ENCODE measurements at regions not wholly inside any gene's neighbourhood (a gene's known extent, or its start where the extent isn't known, plus 50 kb on each side); places are given as distances from the start of the nearest gene placed in this dataset.
"Not testable (repeated sequence)": the region's sequence is repeated elsewhere in the genome, so short reads cannot be mapped to it uniquely, and the experiment has no call there.

DNA sequence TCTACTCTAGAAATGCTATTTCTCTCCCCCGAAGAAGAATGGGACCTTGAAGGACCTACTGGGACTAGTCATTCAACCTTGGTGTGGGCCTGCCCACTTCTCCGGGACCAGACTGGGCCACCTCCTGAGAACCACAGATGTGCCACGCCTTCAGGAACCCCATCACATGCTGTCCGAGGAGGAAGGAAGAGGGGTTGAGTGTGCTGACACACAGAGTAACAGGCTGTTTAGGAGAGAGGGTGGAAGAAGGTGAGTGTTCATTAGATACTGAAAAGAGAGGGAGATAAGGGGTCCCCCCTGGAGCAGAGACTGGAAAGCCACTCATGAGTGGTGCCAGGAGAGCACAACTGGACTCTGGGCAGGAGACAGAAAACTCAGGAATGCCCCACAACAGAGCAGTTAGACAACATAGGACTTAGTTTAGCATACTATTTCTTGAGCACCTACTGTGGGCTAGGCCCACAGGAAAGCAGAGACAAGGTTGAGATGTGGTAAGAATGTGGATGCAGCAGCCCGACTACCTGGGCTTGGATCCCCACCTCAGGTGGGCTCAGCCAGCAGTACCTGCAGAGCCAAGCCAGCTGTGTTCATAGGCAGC, 286.4 kb upstream of the NCKAP5 start:
- Histone ChIP-seq H3K27ac (no peak overlapping the region), H3K4me3 (no peak overlapping the region)

DNA sequence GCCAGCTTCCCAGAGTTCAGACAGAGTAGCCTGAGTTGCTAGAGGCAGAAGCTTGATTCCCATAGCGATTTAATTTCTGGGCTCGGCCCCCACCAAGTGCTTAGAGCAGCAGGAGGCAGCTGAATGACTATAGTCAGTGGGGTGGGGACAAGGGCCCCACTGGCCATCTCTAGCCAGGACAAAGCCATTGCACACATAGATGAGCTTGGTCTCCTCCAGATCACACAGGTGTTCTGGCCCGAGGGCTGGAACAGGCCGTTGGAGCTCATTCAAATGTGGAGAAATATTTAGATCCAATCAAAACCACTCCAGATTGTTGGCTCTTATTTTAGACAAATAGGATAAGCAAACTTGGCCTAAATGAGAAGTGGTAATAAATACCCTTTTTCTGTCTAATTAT, 287.3 kb upstream of the NCKAP5 start:
- no peak overlapping the region for H3K4me3 ChIP-seq
- H3K27ac ChIP-seq = no peak overlapping the region

DNA sequence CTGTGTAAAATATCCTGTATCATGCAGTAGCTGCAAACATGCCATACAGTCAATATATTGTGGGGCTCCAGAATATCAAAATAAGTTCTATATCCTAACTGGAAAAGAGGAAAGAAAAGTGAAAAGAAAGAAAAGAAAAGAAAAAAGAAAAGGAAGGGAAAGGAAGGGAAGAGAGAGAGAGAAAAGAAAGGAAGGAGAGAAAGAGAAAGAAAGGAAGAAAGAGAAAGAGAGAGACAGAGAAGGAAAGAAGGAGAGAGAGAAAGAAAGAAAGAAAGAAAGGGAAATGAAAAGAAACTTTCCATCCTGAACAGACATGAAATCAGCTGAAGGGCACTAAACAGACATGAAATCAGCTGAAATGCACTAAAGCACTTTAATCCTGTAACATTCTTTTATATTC, 288.4 kb upstream of the NCKAP5 start:
- no peak overlapping the region for H3K4me3 ChIP-seq

DNA sequence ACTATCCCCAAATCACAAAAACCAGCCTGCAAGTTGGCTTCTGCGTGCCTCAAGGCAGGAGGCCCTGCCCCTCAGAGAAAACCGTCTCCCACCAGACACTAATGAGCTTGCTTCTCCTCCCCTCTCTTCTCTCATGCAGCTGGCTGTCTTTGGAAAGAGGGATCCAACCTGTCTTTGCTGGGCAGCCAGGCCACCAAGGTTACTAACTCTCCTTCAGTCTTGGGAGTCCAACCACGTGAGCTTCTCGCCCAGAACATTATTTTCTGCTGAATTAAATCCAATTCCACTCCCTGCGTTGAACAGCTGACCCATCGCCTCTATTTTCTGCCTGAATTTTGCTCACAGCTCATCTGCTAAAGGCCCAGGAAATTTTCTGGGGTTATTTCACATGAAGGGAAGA, 291.3 kb upstream of the NCKAP5 start:
- Histone ChIP-seq H3K4me3 (no peak overlapping the region), H3K27ac (no peak overlapping the region)

More for the DNA sequence above, 288.4 kb upstream of the NCKAP5 start:
- no peak overlapping the region for H3K27ac ChIP-seq

DNA sequence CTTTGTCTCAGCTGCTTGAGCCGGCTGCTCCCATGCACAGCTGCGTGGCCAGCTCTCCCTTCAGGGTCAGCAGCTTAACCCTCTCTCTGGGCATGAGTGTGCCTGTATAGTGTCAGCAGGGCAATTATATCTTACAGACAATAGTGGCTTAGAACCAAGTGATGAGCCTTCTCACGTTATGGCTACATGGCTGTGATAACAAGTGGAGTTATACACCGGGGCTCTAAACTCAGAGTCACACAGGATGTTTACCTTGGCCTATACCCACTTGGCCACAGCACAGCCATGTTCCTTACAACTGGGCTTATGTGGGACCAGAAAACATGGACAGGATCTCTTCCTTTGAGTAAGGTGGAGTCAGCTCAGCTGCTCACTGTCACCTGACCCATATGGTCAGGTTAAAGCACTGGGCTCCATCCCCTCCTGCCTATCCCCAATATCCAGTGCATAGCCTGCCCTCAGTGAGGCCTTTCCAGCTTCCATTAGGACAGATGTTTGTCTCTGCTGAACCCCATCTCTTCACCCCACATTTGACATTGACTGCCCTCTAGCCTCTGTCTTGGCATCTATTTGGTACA, 294.2 kb upstream of the NCKAP5 start:
- Histone ChIP-seq H3K27ac (no peak overlapping the region), H3K4me3 (no peak overlapping the region)

DNA sequence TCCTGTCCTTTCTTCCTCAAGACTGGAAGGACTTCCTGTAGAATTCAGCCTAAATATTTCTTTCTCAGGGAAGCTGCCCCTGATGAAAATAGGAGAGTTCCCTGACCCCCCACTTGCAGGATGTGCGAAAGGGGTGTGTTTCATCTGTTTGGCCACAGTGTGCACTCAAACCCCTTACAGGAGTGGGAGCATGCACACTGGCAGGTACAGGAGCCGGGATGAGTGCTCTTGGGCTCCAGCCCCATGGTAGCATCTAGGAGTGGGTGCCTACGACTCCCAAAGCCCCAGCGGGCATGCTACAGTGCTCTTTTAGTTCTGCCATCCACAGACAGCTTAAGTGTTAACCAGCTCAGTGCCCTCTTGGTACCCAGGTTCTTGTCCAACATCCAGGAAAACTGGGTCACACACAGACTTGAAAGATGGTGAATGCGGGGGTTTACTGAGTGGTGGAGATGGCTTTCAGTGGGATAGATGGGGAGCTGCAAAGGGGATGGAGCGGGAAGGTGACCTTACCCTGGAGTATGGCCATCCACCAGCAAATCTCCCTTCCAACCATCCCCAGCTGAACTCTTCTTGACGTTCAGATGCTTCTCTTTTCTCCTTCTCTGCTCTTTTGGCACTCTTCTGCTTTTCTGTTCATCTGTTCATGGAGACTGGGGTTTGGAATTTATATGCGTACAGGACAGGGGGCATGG, 295.0 kb upstream of the NCKAP5 start:
- H3K4me3 ChIP-seq = no peak overlapping the region
- H3K27ac ChIP-seq = no peak overlapping the region

DNA sequence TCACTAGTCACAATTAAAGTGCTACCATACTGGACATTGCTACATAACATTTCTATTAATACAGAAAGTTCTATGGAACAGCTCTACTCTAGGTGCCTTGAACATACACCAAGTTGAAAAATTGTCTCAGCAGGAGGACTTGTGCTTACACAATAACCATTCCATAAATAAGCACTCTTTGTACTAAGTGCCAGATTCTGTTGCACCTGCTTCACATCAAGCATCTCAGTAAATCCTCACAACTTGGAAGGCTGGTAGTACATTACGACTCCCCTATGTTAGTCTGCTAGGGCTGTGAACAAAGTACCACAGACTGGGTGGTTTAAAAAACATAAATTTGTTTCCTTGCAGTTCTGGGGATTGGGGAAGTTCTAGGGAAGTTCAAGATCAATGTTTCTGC, 296.9 kb upstream of the NCKAP5 start:
- H3K27ac ChIP-seq = no peak overlapping the region
- no peak overlapping the region for H3K4me3 ChIP-seq

DNA sequence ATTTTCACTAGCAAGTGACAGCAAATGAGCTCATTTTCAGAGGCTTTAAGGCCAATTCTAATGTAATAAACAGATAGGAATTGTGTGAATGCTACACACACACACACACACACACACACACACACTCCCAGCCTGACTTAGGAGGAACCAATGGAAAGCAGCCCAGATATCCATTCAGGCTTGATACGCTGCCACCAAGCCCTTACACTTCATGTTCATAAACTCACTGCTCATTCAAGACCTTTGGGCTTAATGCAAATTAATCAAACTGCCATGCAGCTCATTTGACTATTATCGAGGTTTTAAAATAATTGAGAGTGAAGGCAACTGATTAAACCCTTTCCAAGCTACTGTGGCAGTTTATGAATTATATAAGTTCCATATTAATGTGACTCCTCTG, 298.9 kb upstream of the NCKAP5 start:
- no peak overlapping the region for H3K4me3 ChIP-seq
- H3K27ac ChIP-seq = no peak overlapping the region

DNA sequence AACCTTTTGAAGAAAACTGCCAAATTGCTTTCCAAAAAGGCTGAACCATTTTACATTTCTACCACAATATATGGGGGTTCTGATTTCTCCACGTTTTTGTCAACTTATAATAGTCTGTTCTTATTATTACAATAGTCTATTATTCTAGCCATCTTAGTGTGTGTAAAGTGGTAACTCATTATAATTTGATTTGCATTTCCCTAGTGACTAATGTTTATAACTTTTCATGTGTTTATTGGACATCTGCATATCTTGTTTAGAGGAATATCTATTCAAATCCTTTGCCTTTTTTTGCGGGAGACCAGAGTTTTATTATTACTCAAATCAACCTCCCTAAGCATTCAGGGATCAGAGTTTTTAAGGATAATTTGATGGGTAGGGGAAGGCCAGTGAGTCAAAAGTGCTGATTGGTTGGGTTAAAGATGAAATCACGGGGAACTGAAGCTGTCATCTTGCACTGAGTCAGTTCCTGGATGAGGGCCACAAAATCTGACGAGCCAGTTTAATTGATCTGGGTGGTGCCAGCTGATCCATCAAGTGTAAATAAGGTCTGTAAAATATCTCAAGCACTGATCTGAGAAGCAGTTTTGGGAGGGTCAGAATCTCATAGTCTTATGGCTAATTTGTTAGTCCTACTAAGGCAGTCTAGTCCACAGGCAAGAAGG, 303.4 kb upstream of the NCKAP5 start:
- no peak overlapping the region for H3K27ac ChIP-seq

DNA sequence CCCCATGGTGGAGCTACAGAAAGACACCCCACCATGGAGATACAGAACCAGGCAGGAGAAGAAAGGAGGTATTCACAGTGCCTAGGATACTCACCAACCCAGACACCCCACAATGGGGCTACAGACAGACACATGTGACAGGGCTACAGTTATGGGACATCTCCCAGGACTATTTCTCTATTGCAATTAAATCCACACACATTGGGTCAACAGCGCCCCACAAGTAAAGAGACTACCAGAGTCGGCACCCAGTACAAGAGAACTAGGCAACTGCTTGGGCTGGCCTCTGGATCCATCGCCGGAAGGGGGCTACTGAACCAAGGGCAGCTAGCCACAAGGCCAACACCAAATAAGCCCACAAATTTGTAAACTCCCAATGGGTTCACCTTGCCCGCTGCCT, 310.1 kb upstream of the NCKAP5 start:
- no peak overlapping the region for H3K4me3 ChIP-seq
- H3K27ac ChIP-seq = no peak overlapping the region

More for the DNA sequence above, 303.4 kb upstream of the NCKAP5 start:
- H3K4me3 ChIP-seq = no peak overlapping the region

DNA sequence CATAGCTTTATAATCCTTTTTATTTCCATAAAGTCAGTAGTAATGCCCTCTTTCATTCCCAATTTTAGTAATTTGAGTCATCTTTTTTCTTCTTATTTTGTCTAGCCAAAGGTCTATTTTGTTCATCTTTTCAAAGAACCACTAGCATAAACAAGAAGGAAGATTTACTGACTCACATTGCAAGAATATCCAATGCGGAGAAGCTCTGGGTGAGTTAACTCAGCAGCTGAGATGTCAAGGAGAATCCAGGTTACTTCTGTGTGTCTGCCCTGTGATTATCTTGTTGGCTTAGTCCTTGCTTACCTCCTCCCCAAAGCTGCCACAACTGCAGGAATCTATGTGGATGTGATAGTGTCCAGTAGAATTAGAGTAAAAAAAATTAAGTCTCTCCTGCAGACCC, 311.4 kb upstream of the NCKAP5 start:
- no peak overlapping the region for H3K4me3 ChIP-seq
- no peak overlapping the region for H3K27ac ChIP-seq

DNA sequence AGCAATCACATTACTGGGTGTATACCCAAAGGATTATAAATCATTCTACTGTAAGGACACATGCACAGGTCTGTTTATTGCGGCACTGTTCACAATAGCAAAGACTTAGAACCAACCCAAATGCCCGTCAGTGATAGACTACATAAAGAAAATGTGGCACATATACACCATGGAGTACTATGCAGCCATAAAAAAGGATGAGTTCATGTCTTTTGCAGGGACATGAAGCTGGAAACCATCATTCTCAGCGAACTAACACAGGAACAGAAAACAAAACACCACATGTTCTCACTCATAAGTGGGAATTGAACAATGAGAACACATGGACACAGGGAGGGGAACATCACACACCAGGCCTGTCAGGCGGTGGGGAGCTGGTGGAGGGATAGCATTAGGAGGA, 313.9 kb upstream of the NCKAP5 start:
- not testable (repeated sequence) for H3K27ac ChIP-seq, H3K4me3 ChIP-seq

DNA sequence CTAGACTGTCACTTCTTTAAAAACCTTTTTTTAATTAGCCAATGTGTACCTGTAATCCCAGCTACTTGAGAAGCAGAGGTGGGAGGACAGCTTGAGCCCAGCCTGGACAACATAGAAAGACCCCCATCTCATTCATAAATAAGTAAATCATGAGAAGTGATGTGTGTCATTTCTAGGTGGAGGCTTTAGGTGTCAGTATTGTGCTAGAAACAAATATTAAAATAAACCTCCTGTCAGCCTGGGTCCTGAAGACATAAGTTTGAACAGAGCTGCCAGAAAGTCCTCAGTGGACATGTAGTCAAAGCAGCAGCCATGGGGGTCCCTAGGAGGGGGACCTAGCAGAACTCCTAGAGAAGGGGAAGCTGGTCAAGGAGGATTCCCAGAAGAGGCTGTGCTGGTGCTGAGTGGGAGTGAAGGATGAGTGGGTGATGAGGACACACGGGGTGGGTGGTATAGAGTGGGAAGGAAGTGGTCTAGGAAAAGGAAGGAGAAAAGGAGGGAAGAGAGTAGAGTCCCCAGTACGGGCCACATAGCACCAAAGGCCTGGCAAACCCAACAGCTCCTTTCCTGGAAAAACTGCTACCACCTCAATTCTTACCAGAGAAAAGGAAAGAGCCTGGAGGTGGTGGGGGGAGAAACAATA, 316.6 kb upstream of the NCKAP5 start:
- H3K27ac ChIP-seq = no peak overlapping the region
- H3K4me3 ChIP-seq = no peak overlapping the region

DNA sequence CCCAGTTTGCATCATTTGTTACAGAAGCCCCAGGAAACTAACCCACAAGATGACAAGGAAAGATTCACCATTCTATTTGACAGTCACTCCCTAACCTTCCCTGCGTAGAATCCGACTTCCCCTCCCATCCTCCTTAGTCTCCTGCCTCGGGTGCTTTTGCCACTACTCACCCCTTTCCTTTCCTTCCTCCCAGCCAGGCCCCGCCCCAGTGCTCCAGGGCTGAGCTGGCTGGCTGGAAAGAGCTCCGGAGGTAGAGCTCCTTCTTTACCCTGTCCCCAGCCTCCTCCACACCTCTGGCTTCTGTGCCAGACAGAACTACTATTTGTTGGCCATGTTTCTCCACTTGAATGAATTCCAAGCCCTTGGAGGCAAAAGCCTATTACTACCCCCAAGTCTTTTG, 317.6 kb upstream of the NCKAP5 start:
- Histone ChIP-seq H3K4me3 (no peak overlapping the region), H3K27ac (no peak overlapping the region)

DNA sequence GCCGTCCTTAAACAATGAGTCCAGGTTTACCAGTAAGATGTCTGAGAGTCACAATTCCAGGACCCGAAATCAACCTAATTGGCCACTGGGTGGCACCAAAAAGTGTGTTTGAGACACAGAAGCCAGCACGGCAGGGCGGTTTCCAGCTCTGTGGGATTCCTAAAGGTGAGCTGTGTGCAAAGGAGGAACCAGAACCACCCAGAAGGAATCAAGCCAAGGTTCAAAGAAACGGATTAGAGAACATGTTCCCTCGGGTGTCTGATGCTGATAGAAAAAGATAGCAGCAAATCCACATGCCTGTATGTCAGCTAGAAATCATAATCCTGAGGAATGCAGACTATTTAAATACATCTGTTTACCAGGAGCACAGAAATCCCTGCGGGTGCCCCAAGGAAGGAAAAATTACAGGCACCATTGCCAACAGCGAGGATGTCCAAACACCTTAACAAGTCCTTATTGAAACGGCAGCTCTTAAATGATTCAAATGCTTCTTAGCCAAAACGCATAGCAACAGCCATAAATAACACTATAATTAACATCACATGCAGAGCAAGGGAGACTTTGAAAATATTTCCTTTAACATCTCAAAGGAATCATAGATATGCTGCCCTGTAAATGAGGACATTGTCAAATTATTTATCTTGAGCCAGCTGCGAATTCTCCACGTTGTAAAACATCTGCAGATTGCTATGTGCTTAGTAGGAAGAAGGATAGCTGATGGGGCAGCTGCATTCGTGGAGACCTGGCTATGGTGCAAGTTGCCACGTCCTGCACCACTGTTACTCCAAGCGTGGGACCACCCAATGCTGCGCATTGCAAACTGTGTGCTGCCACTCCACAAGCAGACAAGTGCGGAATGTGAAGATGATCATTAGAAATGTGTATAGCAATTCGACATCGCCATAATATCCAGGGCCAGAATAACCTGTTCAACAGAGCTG, 318.7 kb upstream of the NCKAP5 start:
- Histone ChIP-seq H3K4me3 (no peak overlapping the region), H3K27ac (no peak overlapping the region)

DNA sequence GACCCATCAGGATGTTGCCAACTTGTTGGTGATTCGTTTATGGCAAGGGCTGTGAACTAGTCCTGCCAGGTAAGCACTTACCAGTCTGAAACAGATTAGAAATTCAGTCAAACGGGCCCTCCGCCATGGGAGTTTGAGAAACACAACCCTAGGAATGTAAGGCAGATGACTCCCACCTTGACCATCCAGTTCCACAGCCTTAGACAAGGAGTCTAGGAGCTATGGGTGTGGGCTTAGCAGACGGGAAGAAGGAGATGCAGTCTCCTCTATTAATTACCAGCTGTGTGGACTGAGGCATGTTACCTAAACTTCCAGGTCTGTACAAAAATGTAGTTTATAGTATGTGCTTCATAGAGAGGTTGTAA, 319.4 kb upstream of the NCKAP5 start:
- no peak overlapping the region for H3K4me3 ChIP-seq

DNA sequence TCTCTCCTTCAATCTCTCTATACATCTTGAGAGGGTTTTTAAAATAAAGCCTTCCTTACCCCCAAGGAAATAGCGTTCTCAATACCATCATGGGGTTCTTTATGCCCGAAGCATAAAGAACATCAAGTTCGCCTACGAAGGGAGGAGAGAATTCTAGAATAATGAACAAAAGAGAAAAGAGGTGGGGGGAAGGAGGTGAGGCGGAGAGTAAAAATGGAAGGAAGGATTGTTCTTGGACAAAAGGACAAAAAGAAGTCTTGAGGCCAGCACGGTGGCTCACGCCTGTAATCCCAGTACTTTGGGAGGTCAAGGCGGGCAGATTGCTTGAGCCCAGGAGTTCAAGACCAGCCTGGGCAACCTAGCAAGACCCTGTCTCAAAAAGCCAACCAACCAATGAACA, 319.8 kb upstream of the NCKAP5 start:
- H3K4me3 ChIP-seq = no peak overlapping the region
- H3K27ac ChIP-seq = no peak overlapping the region

More for the DNA sequence above, 319.4 kb upstream of the NCKAP5 start:
- H3K27ac ChIP-seq = no peak overlapping the region

DNA sequence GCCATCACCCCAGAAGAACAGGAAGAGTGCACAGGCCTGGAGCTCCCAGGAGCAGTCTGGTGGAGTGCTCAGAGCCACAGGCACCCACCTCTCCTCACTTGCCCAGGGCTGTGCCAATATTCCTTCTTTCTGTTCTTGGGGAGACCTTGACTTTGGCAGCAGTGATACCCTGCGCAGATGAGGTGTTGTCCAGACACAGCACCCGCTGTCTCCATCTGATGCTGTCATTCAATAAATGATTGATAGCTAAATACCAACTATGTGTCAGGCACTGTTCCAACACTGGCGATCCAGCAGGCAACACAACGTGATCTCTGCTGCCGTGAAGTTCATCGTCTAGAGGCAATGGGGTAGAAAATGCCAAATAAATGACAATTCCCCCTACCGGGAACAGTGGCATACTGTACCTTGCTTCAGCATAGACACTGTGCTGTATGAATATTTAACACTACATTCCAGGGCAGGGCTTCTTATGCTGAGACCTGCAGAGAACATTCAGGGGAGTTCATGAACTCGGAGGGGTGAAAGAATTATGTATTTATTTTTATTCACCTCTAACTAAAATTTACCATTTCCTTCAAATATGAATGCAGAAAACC, 320.5 kb upstream of the NCKAP5 start:
- Histone ChIP-seq H3K27ac (no peak overlapping the region), H3K4me3 (no peak overlapping the region)

DNA sequence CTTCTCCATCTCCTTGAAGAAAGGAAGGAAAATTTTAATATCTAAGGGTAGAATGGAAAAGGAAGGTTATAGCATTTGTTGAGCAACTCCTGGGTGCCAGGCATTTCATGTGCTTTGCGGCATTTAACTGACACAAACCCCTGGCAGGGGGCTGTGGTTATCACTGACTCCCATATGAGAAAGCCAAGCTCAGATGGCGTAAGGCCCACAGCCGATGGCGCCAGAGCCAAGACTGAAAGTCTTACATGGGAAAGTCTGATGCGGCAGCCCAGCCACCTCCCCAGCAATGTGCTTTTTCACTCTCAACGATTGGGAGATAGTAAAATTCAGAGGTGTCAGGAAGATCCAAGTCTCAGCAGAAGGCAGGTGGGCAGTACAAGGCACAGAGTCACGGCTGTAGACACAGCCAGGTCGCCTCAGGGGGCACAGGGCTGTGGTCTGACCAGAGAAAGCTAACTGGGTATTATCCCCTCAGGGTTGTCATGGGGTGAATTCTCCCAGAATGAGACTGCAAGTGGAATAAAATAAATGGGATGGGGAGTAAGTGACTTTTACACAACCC, 324.2 kb upstream of the NCKAP5 start:
- Histone ChIP-seq H3K27ac (no peak overlapping the region), H3K4me3 (no peak overlapping the region)

Measured in skin epidermis (tissue), 12 donors.